GM18868 (cell line): ENCODE measurements at regions not wholly inside any gene's neighbourhood (a gene's known extent, or its start where the extent isn't known, plus 50 kb on each side); places are given as distances from the start of the nearest gene placed in this dataset.
A peak's percentile ranks its signal among the peaks of the same experiment; 100 is the strongest.

Experiments used
- ATAC-seq: cut with Tn5 transposase; IDR thresholded peaks from one replicate; pipeline ENCODE4 v1.9.1; 2021; ENCODE audit warnings: mild to moderate bottlenecking, moderate library complexity; ENCODE audit not compliant: unreplicated experiment

- ATAC-seq = no peak
These were observed 1421.5 kb upstream of the SPRY2 start for GRCh38 chr13:81762449-81762848.

- ATAC-seq = no peak
These were observed 1419.4 kb upstream of the SPRY2 start for GRCh38 chr13:81760316-81760715.

GRCh38 chr13:81757348-81757970 is 1416.5 kb upstream of the SPRY2 start:
- no peak for ATAC-seq

GRCh38 chr13:81745391-81745790 is 1404.5 kb upstream of the SPRY2 start:
- ATAC-seq = no peak

GRCh38 chr13:81738364-81738763 is 1397.4 kb upstream of the SPRY2 start:
- ATAC-seq = no peak

GRCh38 chr13:81726037-81726726 is 1385.3 kb upstream of the SPRY2 start:
- no peak for ATAC-seq

GRCh38 chr13:81722456-81722855 is 1381.5 kb upstream of the SPRY2 start:
- ATAC-seq = no peak

- no peak for ATAC-seq
These were observed 1380.5 kb upstream of the SPRY2 start for GRCh38 chr13:81721400-81721799.

- no peak for ATAC-seq
These were observed 1373.6 kb upstream of the SPRY2 start for GRCh38 chr13:81714513-81714912.

- no peak for ATAC-seq
These were observed 1372.3 kb upstream of the SPRY2 start for GRCh38 chr13:81713201-81713600.

- ATAC-seq = no peak
These were observed 1356.9 kb upstream of the SPRY2 start for GRCh38 chr13:81697826-81698225.

GRCh38 chr13:81686877-81687276 is 1346.0 kb upstream of the SPRY2 start:
- ATAC-seq = no peak

GRCh38 chr13:81683521-81683920 is 1342.6 kb upstream of the SPRY2 start:
- no peak for ATAC-seq

GRCh38 chr13:81682081-81682630 is 1341.2 kb upstream of the SPRY2 start:
- ATAC-seq = no peak

- ATAC-seq = no peak
These were observed 1336.9 kb upstream of the SPRY2 start for GRCh38 chr13:81677857-81678256.

- ATAC-seq = no peak
These were observed 1335.1 kb upstream of the SPRY2 start for GRCh38 chr13:81676008-81676407.

GRCh38 chr13:81671064-81671463 is 1330.1 kb upstream of the SPRY2 start:
- ATAC-seq = no peak

- no peak for ATAC-seq
These were observed 1329.1 kb upstream of the SPRY2 start for GRCh38 chr13:81670048-81670447.

- peak; percentile 35 for ATAC-seq
These were observed 1323.9 kb upstream of the SPRY2 start for GRCh38 chr13:81664872-81665271.

GRCh38 chr13:81659984-81660383 is 1319.1 kb upstream of the SPRY2 start:
- ATAC-seq = no peak

GRCh38 chr13:81658598-81659370 is 1317.9 kb upstream of the SPRY2 start:
- ATAC-seq = no peak
